Suprapubic skin (tissue), 4 donors: ENCODE measurements at regions not wholly inside any gene's neighbourhood (a gene's known extent, or its start where the extent isn't known, plus 50 kb on each side); places are given as distances from the start of the nearest gene placed in this dataset.

ENCODE experiments used
- DNase-seq, 2 donors: peaks; one replicate each; pipeline ENCODE4 v3.0.0-alpha.2; 2019; ENCODE audit warnings: low spot score in 2 of 2
- H3K27ac ChIP-seq: fragments of 200-600 bp; sonication (generic); one replicate; pipeline ENCODE4 v1.5.1; 2019
- H3K27me3 ChIP-seq: fragments of 200-600 bp; sonication (generic); one replicate; pipeline ENCODE4 v1.5.1; 2019
- H3K36me3 ChIP-seq: fragments of 200-600 bp; sonication (generic); one replicate; pipeline ENCODE4 v1.5.1; 2019
- H3K4me1 ChIP-seq: fragments of 200-600 bp; sonication (generic); one replicate; pipeline ENCODE4 v1.5.1; 2019
- H3K4me3 ChIP-seq: fragments of 200-600 bp; sonication (generic); one replicate; pipeline ENCODE4 v1.5.1; 2019; ENCODE audit warnings: mild to moderate bottlenecking
- H3K9me3 ChIP-seq: fragments of 200-600 bp; sonication (generic); one replicate; pipeline ENCODE4 v1.5.1; 2019
- EP300 ChIP-seq: sonication (generic); formaldehyde crosslinking; IDR thresholded peaks from one replicate; pipeline ENCODE4 v1.6.1; 2017; ENCODE audit warnings: antibody characterized with exemption
- POLR2A ChIP-seq, 2 donors: fragments of 450-650 bp; IDR thresholded peaks; one replicate each; pipeline ENCODE4 v1.6.1; 2017; ENCODE audit warnings: antibody characterized with exemption in 2 of 2, mild to moderate bottlenecking in 2 of 2, moderate library complexity in 2 of 2
- POLR2AphosphoS5 ChIP-seq, 3 donors: sonication (generic); formaldehyde crosslinking; IDR thresholded peaks; one replicate each; pipeline ENCODE4 v1.6.1; 2017; ENCODE audit warnings: antibody characterized with exemption in 3 of 3
- WGBS: methylation state at CpG from one replicate; pipeline ENCODE4 v1.1.5; 2018; 5-methylcytosine and 5-hydroxymethylcytosine counted together
- TF ChIP-seq, protein P1 (sequence below), 2 donors: fragments of 200-600 bp in 1 of 2; fragments of 450-650 bp in 1 of 2; sonication (generic) in 1 of 2; IDR thresholded peaks; one replicate each; pipeline ENCODE4 v1.5.1; 2016 to 2019; ENCODE audit warnings: antibody characterized with exemption in 2 of 2, mild to moderate bottlenecking in 1 of 2, moderate library complexity in 1 of 2

DNA sequence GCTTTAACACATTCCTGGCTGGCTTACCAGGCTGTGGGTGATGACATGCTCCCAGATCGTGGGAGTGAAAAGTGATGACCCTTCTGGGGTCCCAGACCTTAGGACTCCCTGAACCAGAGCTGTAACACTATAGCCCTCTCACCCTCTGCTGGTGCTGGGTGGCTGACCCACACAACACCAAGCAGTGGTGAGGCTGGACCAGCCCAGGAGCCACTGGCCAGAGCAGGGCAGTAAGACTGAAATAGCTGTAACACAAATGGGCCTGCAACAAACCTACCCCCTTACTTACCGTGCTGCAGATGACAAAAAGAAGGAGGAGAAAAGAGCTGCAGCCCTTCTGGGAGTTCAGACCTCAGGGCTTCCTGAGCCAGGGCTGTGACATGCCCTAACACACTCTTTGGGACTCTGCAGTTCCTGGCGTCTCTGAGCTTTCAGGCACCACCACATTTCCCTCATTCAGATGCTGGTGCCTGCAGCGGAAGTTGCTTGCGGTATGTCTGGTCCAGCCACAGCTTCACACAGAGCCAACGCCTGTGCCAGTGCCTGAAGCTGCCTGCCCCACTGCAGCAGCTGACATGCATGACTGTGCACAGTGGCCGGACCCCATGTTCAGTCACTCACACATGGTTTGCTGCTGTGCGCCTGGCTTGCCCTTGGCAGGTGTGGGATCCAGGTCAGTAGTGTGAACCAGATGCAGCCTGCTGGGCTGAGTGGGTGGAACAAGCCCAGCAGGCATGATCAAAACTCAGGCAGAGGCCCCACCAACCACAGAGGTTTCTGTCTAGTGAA, 1247.4 kb downstream of the EFNA5 start:
- no peaks in the 10 kb centered on the region for H3K27me3 ChIP-seq
- WGBS = 100% methylated on average over 2 of the region's 8 CpGs
- no peak overlapping the region for H3K27ac ChIP-seq
- H3K36me3 ChIP-seq = no peaks in the 10 kb centered on the region
- no peaks in the 10 kb centered on the region for H3K9me3 ChIP-seq
- no peaks in the 10 kb centered on the region for H3K4me1 ChIP-seq
- TF ChIP-seq EP300 (no peak), POLR2AphosphoS5 (IDR thresholded peaks at IDR 0.05) (no peak), POLR2A (IDR thresholded peaks at IDR 0.05) (no peak)
- TF ChIP-seq, protein P1, sequence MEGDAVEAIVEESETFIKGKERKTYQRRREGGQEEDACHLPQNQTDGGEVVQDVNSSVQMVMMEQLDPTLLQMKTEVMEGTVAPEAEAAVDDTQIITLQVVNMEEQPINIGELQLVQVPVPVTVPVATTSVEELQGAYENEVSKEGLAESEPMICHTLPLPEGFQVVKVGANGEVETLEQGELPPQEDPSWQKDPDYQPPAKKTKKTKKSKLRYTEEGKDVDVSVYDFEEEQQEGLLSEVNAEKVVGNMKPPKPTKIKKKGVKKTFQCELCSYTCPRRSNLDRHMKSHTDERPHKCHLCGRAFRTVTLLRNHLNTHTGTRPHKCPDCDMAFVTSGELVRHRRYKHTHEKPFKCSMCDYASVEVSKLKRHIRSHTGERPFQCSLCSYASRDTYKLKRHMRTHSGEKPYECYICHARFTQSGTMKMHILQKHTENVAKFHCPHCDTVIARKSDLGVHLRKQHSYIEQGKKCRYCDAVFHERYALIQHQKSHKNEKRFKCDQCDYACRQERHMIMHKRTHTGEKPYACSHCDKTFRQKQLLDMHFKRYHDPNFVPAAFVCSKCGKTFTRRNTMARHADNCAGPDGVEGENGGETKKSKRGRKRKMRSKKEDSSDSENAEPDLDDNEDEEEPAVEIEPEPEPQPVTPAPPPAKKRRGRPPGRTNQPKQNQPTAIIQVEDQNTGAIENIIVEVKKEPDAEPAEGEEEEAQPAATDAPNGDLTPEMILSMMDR (IDR thresholded peaks at IDR 0.05) = no peak
- H3K4me3 ChIP-seq = no peak overlapping the region
- DNase-seq = no peak

DNA sequence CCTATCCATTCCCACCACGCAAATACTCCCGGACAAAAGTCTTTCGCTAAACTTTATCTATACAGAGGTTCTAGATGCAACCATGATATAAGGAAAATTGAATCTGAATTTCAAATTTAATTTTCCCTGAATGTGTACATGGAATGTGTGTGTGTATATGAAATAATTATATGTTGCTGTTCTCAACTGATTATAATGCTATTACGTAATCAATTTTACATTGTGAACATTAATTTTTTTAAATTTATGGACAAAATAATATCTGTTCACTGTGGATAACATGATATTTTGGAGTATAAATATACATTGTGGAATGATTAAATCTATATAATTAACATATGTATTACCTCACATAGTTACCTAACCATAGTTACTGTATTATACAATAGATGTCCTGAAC, 1250.6 kb downstream of the EFNA5 start:
- H3K9me3 ChIP-seq = no peaks in the 10 kb centered on the region
- H3K27me3 ChIP-seq = no peaks in the 10 kb centered on the region
- DNase-seq = no peak
- WGBS = 95% methylated on average over 4 of the region's 4 CpGs
- H3K4me1 ChIP-seq = no peaks in the 10 kb centered on the region
- H3K4me3 ChIP-seq = no peak overlapping the region
- no peak for TF ChIP-seq POLR2A (IDR thresholded peaks at IDR 0.05)
- no peak for TF ChIP-seq EP300
- TF ChIP-seq, protein P1 (IDR thresholded peaks at IDR 0.05) = no peak
- TF ChIP-seq POLR2AphosphoS5 (IDR thresholded peaks at IDR 0.05) = no peak
- H3K27ac ChIP-seq = no peak overlapping the region
- no peaks in the 10 kb centered on the region for H3K36me3 ChIP-seq

DNA sequence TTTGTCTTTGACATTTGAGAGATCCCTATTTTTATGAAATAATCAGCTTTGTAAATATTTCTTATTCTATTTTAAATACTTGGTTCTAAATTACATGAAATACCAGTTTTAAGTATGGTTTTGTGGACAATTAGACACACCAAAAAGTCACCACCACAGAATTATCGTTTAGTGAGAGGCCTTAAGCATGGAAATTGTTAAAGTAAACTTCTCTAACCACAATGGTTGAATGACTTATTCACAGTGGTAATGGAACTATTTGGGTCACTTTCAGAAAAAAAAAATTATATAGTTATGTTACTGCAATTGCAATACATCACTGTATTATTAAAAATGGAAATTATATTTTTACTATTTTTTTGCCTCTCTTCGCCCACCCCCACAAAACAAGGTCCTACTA, 1252.5 kb downstream of the EFNA5 start:
- no peak overlapping the region for H3K27ac ChIP-seq
- no peak for TF ChIP-seq POLR2AphosphoS5 (IDR thresholded peaks at IDR 0.05)
- TF ChIP-seq POLR2A (IDR thresholded peaks at IDR 0.05) = no peak
- H3K9me3 ChIP-seq = no peaks in the 10 kb centered on the region
- 75% methylated on average over 2 of the region's 2 CpGs for WGBS
- no peaks in the 10 kb centered on the region for H3K4me1 ChIP-seq
- no peaks in the 10 kb centered on the region for H3K36me3 ChIP-seq
- no peak overlapping the region for H3K4me3 ChIP-seq
- no peak for DNase-seq
- no peaks in the 10 kb centered on the region for H3K27me3 ChIP-seq

DNA sequence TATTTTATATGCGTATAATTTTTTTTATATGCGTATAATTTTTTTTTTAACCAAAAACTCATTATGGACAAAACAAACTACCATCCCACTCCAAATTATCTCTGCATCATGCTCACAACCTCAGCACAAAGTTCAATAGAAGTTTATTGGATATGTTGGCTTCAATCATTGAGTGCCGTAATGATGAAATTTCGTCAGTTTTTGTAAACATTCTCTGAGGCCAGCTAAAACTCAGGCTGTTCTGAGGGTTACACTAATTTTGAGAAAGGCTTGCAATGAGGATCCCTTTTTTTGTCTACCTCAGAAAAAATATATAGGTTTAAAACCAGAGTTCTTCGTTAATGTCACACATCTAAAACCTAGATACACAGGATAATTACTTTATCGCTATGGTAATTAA, 1253.2 kb downstream of the EFNA5 start:
- 97% methylated on average over 6 of the region's 6 CpGs for WGBS
- Histone ChIP-seq H3K9me3 (no peaks in the 10 kb centered on the region), H3K27ac (no peak overlapping the region), H3K27me3 (no peaks in the 10 kb centered on the region), H3K36me3 (no peaks in the 10 kb centered on the region), H3K4me1 (no peaks in the 10 kb centered on the region), H3K4me3 (no peak overlapping the region)
- DNase-seq = no peak
- TF ChIP-seq EP300 = no peak

DNA sequence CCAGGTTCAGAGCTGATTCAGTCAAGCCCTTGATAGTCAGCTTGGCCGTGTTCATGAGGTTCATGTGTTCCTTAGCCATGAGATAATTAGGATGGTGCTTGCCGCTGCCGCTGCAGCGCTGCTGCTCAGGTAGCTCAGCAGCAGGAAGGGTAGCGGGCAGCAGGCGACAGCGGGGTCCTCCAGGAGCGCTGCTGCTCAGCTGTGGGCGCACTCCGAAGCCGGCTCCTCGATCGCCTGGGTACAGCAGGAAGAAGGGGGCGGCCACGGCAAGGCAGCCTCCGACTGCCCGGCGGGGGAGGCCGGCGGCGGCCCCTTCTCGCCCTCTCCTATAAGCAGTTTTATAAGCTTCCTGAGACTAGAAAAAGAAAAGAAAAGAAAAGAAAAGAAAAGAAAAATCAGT, 1253.6 kb downstream of the EFNA5 start:
- Histone ChIP-seq H3K27ac (no peak overlapping the region), H3K27me3 (no peaks in the 10 kb centered on the region), H3K4me1 (no peaks in the 10 kb centered on the region), H3K4me3 (no peak overlapping the region), H3K36me3 (no peaks in the 10 kb centered on the region), H3K9me3 (no peaks in the 10 kb centered on the region)
- WGBS = 88% methylated on average over 19 of the region's 22 CpGs
- TF ChIP-seq EP300 = no peak
- DNase-seq = no peak

DNA sequence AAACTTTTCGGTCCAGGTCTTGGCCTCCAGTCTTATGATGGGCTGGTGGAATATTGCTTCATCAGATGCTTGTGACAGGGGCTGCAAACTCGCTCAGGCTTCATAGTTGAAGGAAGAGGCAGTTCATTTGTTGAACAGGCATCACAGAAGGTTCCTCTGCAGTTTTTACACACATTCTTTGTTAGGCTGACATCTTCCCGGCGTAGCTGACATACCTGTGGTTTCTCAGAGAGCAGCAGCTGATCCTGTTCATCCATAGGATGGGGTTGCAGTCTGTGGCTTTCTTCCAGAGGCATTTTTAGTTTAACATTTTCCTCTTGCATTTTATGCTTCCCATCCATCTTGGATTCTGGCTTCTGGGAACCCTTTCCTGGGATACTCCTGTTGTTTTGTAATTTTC, 1255.2 kb downstream of the EFNA5 start:
- Histone ChIP-seq H3K36me3 (no peaks in the 10 kb centered on the region), H3K4me1 (no peaks in the 10 kb centered on the region), H3K27me3 (no peaks in the 10 kb centered on the region), H3K9me3 (no peaks in the 10 kb centered on the region), H3K4me3 (no peak overlapping the region), H3K27ac (no peak overlapping the region)
- 60% methylated on average over 4 of the region's 4 CpGs for WGBS
- no peak for DNase-seq
- TF ChIP-seq POLR2A (IDR thresholded peaks at IDR 0.05) = no peak
- TF ChIP-seq EP300 = no peak
- no peak for TF ChIP-seq POLR2AphosphoS5 (IDR thresholded peaks at IDR 0.05)
- TF ChIP-seq, protein P1 (IDR thresholded peaks at IDR 0.05) = no peak

DNA sequence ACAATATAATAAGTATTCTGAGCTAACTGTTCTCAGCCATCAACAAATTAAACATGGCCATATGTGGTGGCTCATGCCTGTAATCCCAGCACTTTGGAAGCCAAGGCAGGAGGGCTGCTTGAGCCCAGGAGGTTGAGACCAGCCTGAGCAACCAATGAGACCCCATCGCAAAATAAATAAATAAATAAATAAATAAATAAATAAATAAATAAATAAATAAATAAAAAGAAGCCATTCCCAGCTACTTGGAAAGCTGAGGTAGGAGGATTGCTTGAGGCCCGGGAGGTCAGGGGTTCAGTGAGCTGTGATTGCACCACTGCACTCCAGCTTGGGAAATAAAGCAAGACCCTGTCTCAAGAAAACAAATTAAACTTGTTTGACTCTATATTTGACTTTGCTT, 1256.4 kb downstream of the EFNA5 start:
- H3K4me3 ChIP-seq = no peak overlapping the region
- no peak for DNase-seq
- H3K27me3 ChIP-seq = no peaks in the 10 kb centered on the region
- no peaks in the 10 kb centered on the region for H3K4me1 ChIP-seq
- 95% methylated on average over 2 of the region's 2 CpGs for WGBS
- no peaks in the 10 kb centered on the region for H3K9me3 ChIP-seq
- no peak for TF ChIP-seq EP300
- H3K36me3 ChIP-seq = no peaks in the 10 kb centered on the region
- H3K27ac ChIP-seq = no peak overlapping the region
